ENCODE measurements at regions not wholly inside any gene's neighbourhood (a gene's known extent, or its start where the extent isn't known, plus 50 kb on each side); places are given as distances from the start of the nearest gene placed in this dataset.
A peak's percentile ranks its signal among the peaks of the same experiment; 100 is the strongest.

DNA sequence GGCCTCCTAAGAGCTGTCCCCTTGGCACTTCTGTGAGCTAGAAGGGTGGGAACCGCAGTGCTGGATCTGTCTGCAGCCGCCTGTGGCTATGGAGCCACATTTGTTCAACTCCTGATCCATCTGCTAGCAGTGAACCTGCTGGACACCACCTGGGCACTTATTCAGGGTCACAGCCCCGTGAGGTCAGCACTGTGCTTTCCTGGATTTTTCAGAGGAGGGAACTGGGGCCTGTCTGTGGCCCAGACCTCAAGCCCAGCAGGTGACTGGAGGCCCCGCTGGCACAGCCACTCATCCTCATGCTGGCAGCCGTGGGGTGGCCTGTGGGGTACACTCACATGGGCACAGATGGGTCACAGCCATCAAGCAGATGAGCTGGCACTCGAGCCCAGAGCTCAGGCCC, 155.3 kb downstream of the TFCP2L1 start:
- Histone ChIP-seq H3K4me1 (ENCODE audit: insufficient read depth, insufficient read length) (peaks cover 37% of the 10 kb centered on the region), H3K9ac (ENCODE audit: insufficient read length, low read depth) (no peak overlapping the region), H3K36me3 (ENCODE audit: insufficient read depth, insufficient read length, low read length) (no peaks in the 10 kb centered on the region), H3K4me3 (ENCODE audit: insufficient read length, low read depth) (no peak overlapping the region), H3K27me3 (ENCODE audit: insufficient read depth, insufficient read length) (peaks cover 3% of the 10 kb centered on the region), H3K9me3 (ENCODE audit: insufficient read depth, low read length) (no peaks in the 10 kb centered on the region)
- DNase-seq (ENCODE audit: low read depth, low spot score), result no peak
- TF ChIP-seq SUZ12 (IDR thresholded peaks at IDR 0.05; ENCODE audit: extremely low read depth, insufficient read depth, insufficient read length) (no peak), YY1 (IDR thresholded peaks at IDR 0.05; ENCODE audit: insufficient read depth, insufficient read length) (no peak), ZNF274 (IDR thresholded peaks at IDR 0.05; ENCODE audit: low read depth, low read length) (no peak)

DNA sequence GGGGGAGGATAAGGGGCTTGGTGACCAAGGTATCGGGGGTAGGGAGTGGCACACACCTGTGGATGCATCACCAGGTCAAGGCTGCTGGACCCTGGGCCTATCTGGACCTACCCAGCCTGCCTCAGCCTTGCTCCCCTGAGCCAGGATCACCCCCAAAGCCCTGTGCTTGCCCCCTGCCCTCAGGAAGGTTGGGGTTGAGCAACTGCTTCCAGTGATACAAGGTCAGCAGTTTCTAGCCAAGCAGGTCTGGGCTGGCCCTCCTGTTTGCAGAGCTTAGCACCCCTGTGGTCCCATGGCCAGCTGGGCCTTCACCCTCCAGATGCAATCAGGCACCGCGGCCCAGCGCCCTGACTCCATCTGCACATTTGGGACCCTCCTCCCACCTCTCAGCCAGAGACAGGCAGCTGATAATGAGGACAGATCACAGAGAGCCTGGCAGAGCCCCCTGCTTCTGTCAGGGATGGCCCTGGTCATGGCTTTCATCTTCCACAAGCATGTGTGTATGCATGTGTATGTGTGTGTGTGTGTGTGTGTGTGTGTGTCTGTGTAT, 154.6 kb downstream of the TFCP2L1 start:
- Histone ChIP-seq H3K9me3 (ENCODE audit: insufficient read depth, low read length) (no peaks in the 10 kb centered on the region), H3K4me1 (ENCODE audit: insufficient read depth, insufficient read length) (peaks cover 39% of the 10 kb centered on the region), H3K4me3 (ENCODE audit: insufficient read length, low read depth) (no peak overlapping the region), H3K27me3 (ENCODE audit: insufficient read depth, insufficient read length) (peaks cover 3% of the 10 kb centered on the region), H3K36me3 (ENCODE audit: insufficient read depth, insufficient read length, low read length) (no peaks in the 10 kb centered on the region), H3K9ac (ENCODE audit: insufficient read length, low read depth) (peak overlapping the region; percentile 12)
- DNase-seq (ENCODE audit: low read depth, low spot score), result no peak
- TF ChIP-seq SUZ12 (IDR thresholded peaks at IDR 0.05; ENCODE audit: extremely low read depth, insufficient read depth, insufficient read length) (no peak), YY1 (IDR thresholded peaks at IDR 0.05; ENCODE audit: insufficient read depth, insufficient read length) (no peak), ZNF274 (IDR thresholded peaks at IDR 0.05; ENCODE audit: low read depth, low read length) (no peak)

DNA sequence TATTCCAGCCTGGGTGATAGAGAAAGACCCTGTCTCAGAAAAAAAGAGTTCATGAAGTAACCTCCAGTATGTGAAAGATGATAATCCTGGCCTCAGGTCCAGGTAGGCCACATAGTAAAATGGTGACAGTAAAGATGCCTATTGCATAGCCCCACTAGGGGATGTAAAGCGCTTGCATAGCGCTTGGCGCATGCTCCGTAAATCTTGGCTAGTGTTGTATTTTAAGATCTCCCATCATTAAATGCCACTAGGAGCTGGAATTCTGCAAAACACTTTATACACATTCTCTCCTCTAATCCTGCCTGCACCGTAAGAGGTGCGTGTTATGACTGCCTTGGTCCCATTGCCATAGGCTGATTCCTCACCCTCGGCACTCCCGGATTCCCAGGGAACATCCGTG, 153.6 kb downstream of the TFCP2L1 start:
- peaks cover 3% of the 10 kb centered on the region for H3K27me3 ChIP-seq (ENCODE audit: insufficient read depth, insufficient read length)
- H3K36me3 ChIP-seq (ENCODE audit: insufficient read depth, insufficient read length, low read length), result no peaks in the 10 kb centered on the region
- peaks cover 39% of the 10 kb centered on the region for H3K4me1 ChIP-seq (ENCODE audit: insufficient read depth, insufficient read length)
- H3K4me3 ChIP-seq (ENCODE audit: insufficient read length, low read depth), result no peak overlapping the region
- TF ChIP-seq SUZ12 (IDR thresholded peaks at IDR 0.05; ENCODE audit: extremely low read depth, insufficient read depth, insufficient read length) (no peak), ZNF274 (IDR thresholded peaks at IDR 0.05; ENCODE audit: low read depth, low read length) (no peak), YY1 (IDR thresholded peaks at IDR 0.05; ENCODE audit: insufficient read depth, insufficient read length) (no peak)
- no peak overlapping the region for H3K9ac ChIP-seq (ENCODE audit: insufficient read length, low read depth)
- H3K9me3 ChIP-seq (ENCODE audit: insufficient read depth, low read length), result no peaks in the 10 kb centered on the region
- no peak for DNase-seq (ENCODE audit: low read depth, low spot score)

DNA sequence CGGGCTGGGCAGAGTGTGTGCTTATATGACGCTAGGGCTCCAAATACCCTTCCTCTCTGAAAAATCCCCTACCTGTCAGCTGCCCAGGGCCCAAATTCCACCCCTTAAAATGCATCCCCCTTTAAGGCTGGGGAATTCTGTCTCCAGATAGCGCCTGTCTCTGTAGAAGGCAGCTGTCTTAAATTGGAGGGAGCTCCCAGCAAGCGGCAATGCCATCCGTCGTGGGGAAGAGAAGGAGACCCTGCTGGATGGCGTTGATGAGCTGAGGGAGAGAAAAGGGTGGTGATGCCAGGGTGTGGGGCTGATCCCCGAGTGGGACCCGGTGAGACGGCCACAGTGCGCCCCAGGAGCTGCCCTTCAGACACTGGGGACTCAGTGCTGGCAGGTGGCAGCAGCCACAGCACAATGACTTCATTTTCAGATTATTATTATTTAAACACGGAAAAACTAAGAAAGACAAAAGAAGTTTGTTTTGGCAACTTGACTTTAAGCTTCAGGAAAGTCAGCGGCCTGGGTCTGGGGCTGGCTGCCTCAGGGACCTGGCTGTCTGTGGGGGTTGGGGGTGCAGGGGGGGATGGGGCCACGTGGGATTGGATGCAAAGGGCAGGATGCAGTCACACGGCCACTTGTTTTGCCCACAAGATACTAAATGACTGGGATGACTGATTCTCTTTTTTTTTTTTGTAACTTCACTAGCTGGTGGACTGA, 152.8 kb downstream of the TFCP2L1 start:
- Histone ChIP-seq H3K4me3 (ENCODE audit: insufficient read length, low read depth) (no peak overlapping the region), H3K27me3 (ENCODE audit: insufficient read depth, insufficient read length) (peaks cover 3% of the 10 kb centered on the region), H3K9ac (ENCODE audit: insufficient read length, low read depth) (no peak overlapping the region), H3K9me3 (ENCODE audit: insufficient read depth, low read length) (no peaks in the 10 kb centered on the region), H3K36me3 (ENCODE audit: insufficient read depth, insufficient read length, low read length) (no peaks in the 10 kb centered on the region), H3K4me1 (ENCODE audit: insufficient read depth, insufficient read length) (peaks cover 39% of the 10 kb centered on the region)
- TF ChIP-seq SUZ12 (IDR thresholded peaks at IDR 0.05; ENCODE audit: extremely low read depth, insufficient read depth, insufficient read length) (no peak), ZNF274 (IDR thresholded peaks at IDR 0.05; ENCODE audit: low read depth, low read length) (no peak)
- no peak for DNase-seq (ENCODE audit: low read depth, low spot score)

DNA sequence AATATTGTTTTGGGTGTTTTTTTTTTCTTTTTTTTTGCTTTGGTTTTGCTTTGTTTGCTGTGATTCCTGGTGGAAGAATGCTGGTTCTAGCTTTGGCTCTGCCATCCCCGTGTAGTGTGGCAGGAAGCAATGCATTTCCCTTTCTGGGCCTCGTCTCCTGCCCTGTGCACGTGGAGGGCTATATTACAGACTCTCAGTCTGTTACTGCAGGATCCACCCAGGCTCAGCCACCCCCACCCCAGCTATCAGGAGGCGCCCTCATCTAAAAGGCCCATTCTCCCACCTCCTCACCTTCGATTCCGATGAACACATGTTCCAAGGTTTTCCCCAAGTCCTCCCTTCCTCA, 152.3 kb downstream of the TFCP2L1 start:
- Histone ChIP-seq H3K4me3 (ENCODE audit: insufficient read length, low read depth) (no peak overlapping the region), H3K9ac (ENCODE audit: insufficient read length, low read depth) (peak overlapping the region; percentile 27), H3K4me1 (ENCODE audit: insufficient read depth, insufficient read length) (peaks cover 39% of the 10 kb centered on the region), H3K27me3 (ENCODE audit: insufficient read depth, insufficient read length) (peaks cover 2% of the 10 kb centered on the region), H3K9me3 (ENCODE audit: insufficient read depth, low read length) (no peaks in the 10 kb centered on the region), H3K36me3 (ENCODE audit: insufficient read depth, insufficient read length, low read length) (no peaks in the 10 kb centered on the region)
- DNase-seq (ENCODE audit: low read depth, low spot score), result no peak
- TF ChIP-seq SUZ12 (IDR thresholded peaks at IDR 0.05; ENCODE audit: extremely low read depth, insufficient read depth, insufficient read length) (no peak), ZNF274 (IDR thresholded peaks at IDR 0.05; ENCODE audit: low read depth, low read length) (no peak), YY1 (IDR thresholded peaks at IDR 0.05; ENCODE audit: insufficient read depth, insufficient read length) (no peak)

DNA sequence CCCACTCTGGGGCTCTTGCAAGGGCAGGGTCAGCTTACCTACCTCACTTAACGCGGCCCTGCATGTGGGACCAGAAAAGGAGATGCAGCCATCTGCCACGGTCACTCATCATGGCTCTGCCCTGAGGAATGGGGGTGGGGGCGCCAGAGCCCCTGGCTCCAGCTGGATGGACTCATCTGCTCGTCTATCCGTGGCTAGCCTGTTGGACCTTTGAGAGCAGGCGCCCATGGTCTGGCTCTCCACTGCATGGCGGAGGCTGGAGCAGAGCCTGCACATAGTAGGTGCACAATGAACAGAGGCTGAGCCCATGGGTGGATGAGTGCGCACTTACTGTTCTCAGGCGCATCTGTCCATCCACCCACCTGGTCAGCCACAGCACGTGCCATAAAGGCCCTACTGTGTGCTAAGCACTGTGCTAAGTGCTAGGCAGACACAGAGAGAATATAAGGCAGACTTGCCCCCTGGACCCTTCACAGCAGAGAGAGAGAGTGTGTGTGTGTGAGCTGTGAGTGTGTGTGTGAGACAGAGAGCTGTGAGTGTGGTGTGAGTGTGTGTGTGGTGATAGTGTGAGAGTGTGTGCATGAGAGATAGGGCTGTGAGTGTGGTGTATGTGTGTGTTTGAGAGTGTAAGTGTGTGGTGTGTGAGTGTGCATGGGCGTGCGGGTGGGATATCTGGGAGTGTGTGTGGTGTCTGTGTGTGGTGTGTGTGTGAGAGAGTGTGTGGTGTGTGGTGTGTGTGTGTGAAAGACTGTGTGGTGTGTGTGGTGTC, 151.3 kb downstream of the TFCP2L1 start:
- Histone ChIP-seq H3K9ac (ENCODE audit: insufficient read length, low read depth) (peak overlapping the region; percentile 43), H3K4me1 (ENCODE audit: insufficient read depth, insufficient read length) (peaks cover 39% of the 10 kb centered on the region), H3K4me3 (ENCODE audit: insufficient read length, low read depth) (no peak overlapping the region), H3K36me3 (ENCODE audit: insufficient read depth, insufficient read length, low read length) (no peaks in the 10 kb centered on the region), H3K9me3 (ENCODE audit: insufficient read depth, low read length) (no peaks in the 10 kb centered on the region), H3K27me3 (ENCODE audit: insufficient read depth, insufficient read length) (no peaks in the 10 kb centered on the region)
- no peak for DNase-seq (ENCODE audit: low read depth, low spot score)
- TF ChIP-seq ZNF274 (IDR thresholded peaks at IDR 0.05; ENCODE audit: low read depth, low read length) (no peak), SUZ12 (IDR thresholded peaks at IDR 0.05; ENCODE audit: extremely low read depth, insufficient read depth, insufficient read length) (no peak), YY1 (IDR thresholded peaks at IDR 0.05; ENCODE audit: insufficient read depth, insufficient read length) (no peak)

DNA sequence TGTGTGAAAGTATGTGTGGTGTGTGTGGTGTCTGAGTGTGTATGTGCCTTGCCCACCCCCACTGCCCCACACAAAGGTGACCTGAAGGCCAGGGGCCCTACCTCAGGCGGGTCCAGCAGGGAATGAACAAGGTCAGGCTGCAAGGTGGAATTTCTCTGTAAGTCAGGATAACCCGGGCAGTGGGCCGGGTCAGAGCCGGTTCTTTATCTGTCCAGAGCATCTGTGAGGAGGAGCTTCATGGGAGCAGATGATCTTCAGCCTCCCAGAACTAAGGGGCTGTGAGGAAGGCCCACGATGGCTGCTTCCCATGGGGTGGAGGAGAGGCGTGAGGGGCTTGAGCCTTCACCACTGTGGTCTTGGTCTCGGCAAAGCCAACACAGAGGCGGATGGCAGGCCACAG, 150.3 kb downstream of the TFCP2L1 start:
- Histone ChIP-seq H3K4me3 (ENCODE audit: insufficient read length, low read depth) (no peak overlapping the region), H3K9ac (ENCODE audit: insufficient read length, low read depth) (no peak overlapping the region), H3K36me3 (ENCODE audit: insufficient read depth, insufficient read length, low read length) (no peaks in the 10 kb centered on the region), H3K4me1 (ENCODE audit: insufficient read depth, insufficient read length) (peaks cover 32% of the 10 kb centered on the region), H3K9me3 (ENCODE audit: insufficient read depth, low read length) (peaks cover 4% of the 10 kb centered on the region; the same call in 1 of the 2 replicates), H3K27me3 (ENCODE audit: insufficient read depth, insufficient read length) (no peaks in the 10 kb centered on the region)
- no peak for DNase-seq (ENCODE audit: low read depth, low spot score)
- TF ChIP-seq ZNF274 (IDR thresholded peaks at IDR 0.05; ENCODE audit: low read depth, low read length) (no peak), SUZ12 (IDR thresholded peaks at IDR 0.05; ENCODE audit: extremely low read depth, insufficient read depth, insufficient read length) (no peak), YY1 (IDR thresholded peaks at IDR 0.05; ENCODE audit: insufficient read depth, insufficient read length) (no peak)
